ENCODE measurements at regions not wholly inside any gene's neighbourhood (a gene's known extent, or its start where the extent isn't known, plus 50 kb on each side); places are given as distances from the start of the nearest gene placed in this dataset.
"Not testable (repeated sequence)": the region's sequence is repeated elsewhere in the genome, so short reads cannot be mapped to it uniquely, and the experiment has no call there.

- H3K4me3 ChIP-seq (ENCODE audit: low read depth, low read length): no peak overlapping the region
- POLR2A ChIA-PET: no interaction called here
- no peaks in the 10 kb centered on the region for H3K4me1 ChIP-seq (ENCODE audit: control insufficient read depth, insufficient read depth, low read length)
- no peaks in the 10 kb centered on the region for H3K36me3 ChIP-seq (ENCODE audit: control insufficient read depth in 2 of 2, insufficient read depth in 1 of 2, low read length in 2 of 2)
- TF ChIP-seq ZNF324 (tag by site-specific recombination; IDR thresholded peaks at IDR 0.05) (no peak), AEBP2 (tag by site-specific recombination; IDR thresholded peaks at IDR 0.05; ENCODE audit: borderline replicate concordance) (no peak), ZNF785 (tag by site-specific recombination; IDR thresholded peaks at IDR 0.05) (no peak), PRDM1 (tag by site-specific recombination; IDR thresholded peaks at IDR 0.05) (no peak)
- CTCF ChIA-PET: no interaction called here
- no peak overlapping the region for H3K27ac ChIP-seq (ENCODE audit: extremely low read depth, low read depth, low read length)
- H3K9me3 ChIP-seq (ENCODE audit: control insufficient read depth, insufficient read depth, low read depth, low read length): no peaks in the 10 kb centered on the region
Observed at GRCh38 chr13:19362946-19363510, 181.4 kb upstream of the TUBA3C start.

- CTCF ChIA-PET; H3K4me3 ChIP-seq (ENCODE audit: low read depth, low read length); H3K27ac ChIP-seq (ENCODE audit: extremely low read depth, low read depth, low read length); H3K9me3 ChIP-seq (ENCODE audit: control insufficient read depth, insufficient read depth, low read depth, low read length); H3K36me3 ChIP-seq (ENCODE audit: control insufficient read depth in 2 of 2, insufficient read depth in 1 of 2, low read length in 2 of 2); H3K4me1 ChIP-seq (ENCODE audit: control insufficient read depth, insufficient read depth, low read length); POLR2A ChIA-PET: not testable (repeated sequence)
Observed at GRCh38 chr13:19359697-19360096, 178.1 kb upstream of the TUBA3C start.

- Histone ChIP-seq H3K4me1 (ENCODE audit: control insufficient read depth, insufficient read depth, low read length) (no peaks in the 10 kb centered on the region), H3K36me3 (ENCODE audit: control insufficient read depth in 2 of 2, insufficient read depth in 1 of 2, low read length in 2 of 2) (no peaks in the 10 kb centered on the region), H3K4me3 (ENCODE audit: low read depth, low read length) (no peak overlapping the region), H3K27ac (ENCODE audit: extremely low read depth, low read depth, low read length) (no peak overlapping the region), H3K9me3 (ENCODE audit: control insufficient read depth, insufficient read depth, low read depth, low read length) (no peaks in the 10 kb centered on the region)
- TF ChIP-seq ZNF37A (tag by site-specific recombination; IDR thresholded peaks at IDR 0.05): no peak
- no peak for TF ChIP-seq ZNF521 (tag by site-specific recombination; IDR thresholded peaks at IDR 0.05)
- no peak for TF ChIP-seq ZBTB11 (tag by site-specific recombination; conservative IDR thresholded peaks at IDR 0.05; ENCODE audit: low read depth)
- TF ChIP-seq ZNF544 (tag by site-specific recombination; IDR thresholded peaks at IDR 0.05): no peak
- TF ChIP-seq ZNF138 (tag by site-specific recombination; IDR thresholded peaks at IDR 0.05; ENCODE audit: borderline replicate concordance): no peak
- TF ChIP-seq ZNF114 (tag by site-specific recombination; IDR thresholded peaks at IDR 0.05): no peak
- TF ChIP-seq ZNF335 (tag by site-specific recombination; conservative IDR thresholded peaks at IDR 0.05): no peak
- no peak for TF ChIP-seq KLF17 (tag by site-specific recombination; IDR thresholded peaks at IDR 0.05)
- TF ChIP-seq ZNF394 (tag by site-specific recombination; IDR thresholded peaks at IDR 0.05; ENCODE audit: borderline replicate concordance): no peak
- no peak for TF ChIP-seq ZNF488 (tag by site-specific recombination; IDR thresholded peaks at IDR 0.05)
- CTCF ChIA-PET: interaction anchor here (0.6 kb wide), 1 partner anchor 192 kb away, joined by 3 read pairs; no protein-coding TSS in a partner anchor
- POLR2A ChIA-PET: interaction anchor here (0.6 kb wide), 1 partner anchor 25 kb away, joined by 3 read pairs; no protein-coding TSS in a partner anchor
Observed at GRCh38 chr13:19345916-19346422, 164.3 kb upstream of the TUBA3C start.
